HS-5 (cell line): ENCODE measurements at regions not wholly inside any gene's neighbourhood (a gene's known extent, or its start where the extent isn't known, plus 50 kb on each side); places are given as distances from the start of the nearest gene placed in this dataset.

Experiments
- DNase-seq: peaks from one replicate; pipeline ENCODE4 v3.0.0-alpha.2; 2012; ENCODE audit warnings: low read depth

- DNase-seq = no peak
These were observed 88.2 kb upstream of the NAA20 start for GRCh38 chr20:19929012-19929360.

- DNase-seq = no peak
These were observed 87.5 kb upstream of the NAA20 start for GRCh38 chr20:19929481-19930145.

- DNase-seq = no peak
These were observed 86.7 kb upstream of the NAA20 start for GRCh38 chr20:19930426-19930825.

- DNase-seq = peak; percentile 57
These were observed 84.9 kb upstream of the NAA20 start for GRCh38 chr20:19932170-19932667.

GRCh38 chr20:19934792-19935491 lies 82.2 kb upstream of the NAA20 start:
- no peak for DNase-seq

- DNase-seq = no peak
These were observed 81.3 kb upstream of the NAA20 start for GRCh38 chr20:19935842-19936241.

GRCh38 chr20:19936466-19937200 lies 80.5 kb upstream of the NAA20 start:
- no peak for DNase-seq

- no peak for DNase-seq
These were observed 79.9 kb upstream of the NAA20 start for GRCh38 chr20:19937218-19937617.

GRCh38 chr20:19937651-19938420 lies 79.3 kb upstream of the NAA20 start:
- DNase-seq = no peak

- DNase-seq = no peak
These were observed 78.6 kb upstream of the NAA20 start for GRCh38 chr20:19938421-19939090.

- DNase-seq = no peak
These were observed 76.1 kb upstream of the NAA20 start for GRCh38 chr20:19940988-19941460.

GRCh38 chr20:19942611-19943010 lies 74.6 kb upstream of the NAA20 start:
- no peak for DNase-seq

- DNase-seq = no peak
These were observed 74.1 kb upstream of the NAA20 start for GRCh38 chr20:19943061-19943521.

- DNase-seq = no peak
These were observed 72.2 kb upstream of the NAA20 start for GRCh38 chr20:19944772-19945459.

GRCh38 chr20:19945732-19946670 lies 71.2 kb upstream of the NAA20 start:
- no peak for DNase-seq

- DNase-seq = peak; percentile 9
These were observed 69.4 kb upstream of the NAA20 start for GRCh38 chr20:19947611-19948264.

GRCh38 chr20:19949195-19949867 lies 67.8 kb upstream of the NAA20 start:
- DNase-seq = no peak

- no peak for DNase-seq
These were observed 67.1 kb upstream of the NAA20 start for GRCh38 chr20:19950042-19950441.

GRCh38 chr20:19952392-19952791 lies 64.8 kb upstream of the NAA20 start:
- no peak for DNase-seq
